ENCODE measurements at regions not wholly inside any gene's neighbourhood (a gene's known extent, or its start where the extent isn't known, plus 50 kb on each side); places are given as distances from the start of the nearest gene placed in this dataset.

DNA sequence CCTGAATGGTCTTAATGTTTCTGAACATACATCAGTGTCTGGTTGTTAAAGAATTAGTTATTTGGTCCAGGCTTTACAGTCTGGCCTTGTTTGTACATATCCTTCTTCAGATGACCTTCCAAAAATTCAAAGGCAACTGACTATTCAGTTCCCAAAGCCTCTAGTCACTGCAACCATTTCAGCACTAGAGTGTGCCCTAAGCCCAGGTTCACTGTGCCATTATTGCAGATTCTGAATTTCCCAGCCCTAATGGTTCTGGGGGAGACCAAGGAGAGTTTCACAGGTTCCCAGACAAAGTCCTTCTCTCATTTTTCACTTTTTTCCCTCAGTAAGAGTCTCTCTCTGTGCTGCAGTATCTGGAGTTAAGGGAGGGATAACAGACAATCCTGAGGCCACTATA, 235.8 kb downstream of the TRAM1L1 start:
- no peak for DNase-seq (ENCODE audit: extremely low read depth, low read depth)
- TF ChIP-seq, protein P1, sequence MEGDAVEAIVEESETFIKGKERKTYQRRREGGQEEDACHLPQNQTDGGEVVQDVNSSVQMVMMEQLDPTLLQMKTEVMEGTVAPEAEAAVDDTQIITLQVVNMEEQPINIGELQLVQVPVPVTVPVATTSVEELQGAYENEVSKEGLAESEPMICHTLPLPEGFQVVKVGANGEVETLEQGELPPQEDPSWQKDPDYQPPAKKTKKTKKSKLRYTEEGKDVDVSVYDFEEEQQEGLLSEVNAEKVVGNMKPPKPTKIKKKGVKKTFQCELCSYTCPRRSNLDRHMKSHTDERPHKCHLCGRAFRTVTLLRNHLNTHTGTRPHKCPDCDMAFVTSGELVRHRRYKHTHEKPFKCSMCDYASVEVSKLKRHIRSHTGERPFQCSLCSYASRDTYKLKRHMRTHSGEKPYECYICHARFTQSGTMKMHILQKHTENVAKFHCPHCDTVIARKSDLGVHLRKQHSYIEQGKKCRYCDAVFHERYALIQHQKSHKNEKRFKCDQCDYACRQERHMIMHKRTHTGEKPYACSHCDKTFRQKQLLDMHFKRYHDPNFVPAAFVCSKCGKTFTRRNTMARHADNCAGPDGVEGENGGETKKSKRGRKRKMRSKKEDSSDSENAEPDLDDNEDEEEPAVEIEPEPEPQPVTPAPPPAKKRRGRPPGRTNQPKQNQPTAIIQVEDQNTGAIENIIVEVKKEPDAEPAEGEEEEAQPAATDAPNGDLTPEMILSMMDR (IDR thresholded peaks at IDR 0.05; ENCODE audit: low read depth, low read length): no peak

DNA sequence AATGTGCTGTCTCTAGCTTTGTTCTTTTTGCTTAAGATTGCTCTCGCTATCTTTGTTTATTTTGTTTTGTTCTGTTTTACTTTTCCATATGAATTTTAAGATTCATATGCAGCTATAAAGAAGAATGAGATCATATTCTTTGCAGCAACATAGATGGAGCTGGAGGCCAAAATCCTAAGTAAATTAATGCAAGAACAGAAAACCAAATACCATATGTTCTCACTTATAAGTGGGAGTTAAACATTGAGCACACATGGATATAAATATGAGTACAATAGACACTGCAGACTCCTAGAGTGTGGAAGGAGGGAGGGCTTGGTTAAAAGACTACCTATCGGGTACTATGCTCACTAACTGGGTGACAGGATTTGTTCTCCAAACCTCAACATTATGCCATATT, 237.8 kb downstream of the TRAM1L1 start:
- TF ChIP-seq, protein P1 (IDR thresholded peaks at IDR 0.05; ENCODE audit: low read depth, low read length): no peak
- no peak for DNase-seq (ENCODE audit: extremely low read depth, low read depth)

DNA sequence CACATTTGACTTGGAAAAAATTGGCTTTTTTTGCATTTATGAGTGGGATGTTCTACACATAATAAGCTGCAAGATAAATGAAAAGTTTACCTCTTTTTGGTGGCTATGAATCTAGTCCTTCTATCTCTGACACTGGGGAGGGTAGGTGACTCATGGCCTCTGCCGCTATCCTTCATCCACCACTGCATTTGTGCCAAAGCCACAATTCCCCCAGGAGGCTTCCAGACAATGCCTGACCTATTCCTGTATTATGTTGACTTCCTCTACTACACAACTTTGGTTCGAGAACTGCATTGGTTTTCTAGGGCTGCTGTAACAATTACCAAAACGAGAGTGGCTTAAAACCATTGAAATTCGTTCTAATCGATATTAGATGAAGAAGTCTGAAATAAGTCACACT, 245.6 kb downstream of the TRAM1L1 start:
- TF ChIP-seq, protein P1 (IDR thresholded peaks at IDR 0.05; ENCODE audit: low read depth, low read length): no peak
- DNase-seq (ENCODE audit: extremely low read depth, low read depth): no peak

DNA sequence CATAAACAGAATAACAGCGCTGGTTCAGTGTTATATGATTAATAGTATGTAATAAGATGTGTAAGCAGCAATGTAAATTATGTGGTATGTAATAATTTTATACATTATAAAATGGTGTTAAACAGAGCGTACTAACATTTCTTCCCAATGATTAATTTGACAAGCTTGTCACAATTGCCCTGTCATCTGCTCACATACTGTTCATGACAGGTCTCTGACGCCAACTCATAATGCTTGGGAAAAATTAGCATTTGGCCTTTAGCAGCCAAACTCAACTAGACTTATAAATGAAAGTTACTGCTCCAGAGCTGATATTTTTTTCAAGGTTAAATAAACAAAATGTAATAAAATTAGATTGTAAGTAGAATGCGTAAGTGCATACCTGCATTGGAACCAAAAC, 246.8 kb downstream of the TRAM1L1 start:
- no peak for DNase-seq (ENCODE audit: extremely low read depth, low read depth)

DNA sequence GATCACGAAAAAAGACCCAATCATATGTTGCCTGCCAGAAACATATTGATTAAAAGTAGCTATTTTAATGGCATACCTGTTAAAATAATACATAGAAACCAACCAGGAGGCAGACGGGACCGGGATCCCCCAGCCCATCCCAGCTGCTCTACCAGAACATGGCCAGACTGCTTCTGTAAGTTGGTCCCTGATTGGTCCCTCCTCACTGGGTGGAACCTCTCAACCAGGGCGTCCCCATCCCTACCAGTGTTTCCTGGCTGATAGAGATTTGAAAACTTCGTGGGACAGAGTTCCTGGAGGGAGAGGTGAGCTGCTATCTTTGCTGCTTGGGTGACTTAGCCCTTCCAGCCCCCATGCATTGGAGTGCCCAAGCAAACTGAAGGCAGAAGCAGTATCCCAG, 256.2 kb downstream of the TRAM1L1 start:
- no peak for DNase-seq (ENCODE audit: extremely low read depth, low read depth)
- TF ChIP-seq, protein P1 (IDR thresholded peaks at IDR 0.05; ENCODE audit: low read depth, low read length): no peak

More for the DNA sequence above, 246.8 kb downstream of the TRAM1L1 start:
- TF ChIP-seq, protein P1 (IDR thresholded peaks at IDR 0.05; ENCODE audit: low read depth, low read length): no peak

DNA sequence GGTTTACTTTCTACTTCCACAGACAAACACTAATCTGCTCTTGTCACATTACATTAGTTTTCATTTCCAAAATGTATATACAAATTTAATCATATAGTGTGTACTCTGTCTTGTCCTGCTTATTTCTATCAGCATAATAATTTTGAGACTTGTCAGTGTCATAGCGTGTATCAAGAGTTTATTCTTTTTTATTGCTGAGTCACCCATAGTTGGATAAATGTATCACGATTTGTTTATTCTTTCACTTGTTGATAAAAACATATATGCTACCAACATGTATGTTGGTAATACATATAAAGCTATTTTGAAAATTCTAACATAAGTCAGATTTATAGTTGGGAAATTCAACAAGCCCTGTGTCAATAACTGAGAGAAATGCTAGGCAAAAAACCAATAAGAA, 261.2 kb downstream of the TRAM1L1 start:
- DNase-seq (ENCODE audit: extremely low read depth, low read depth): no peak
- TF ChIP-seq, protein P1 (IDR thresholded peaks at IDR 0.05; ENCODE audit: low read depth, low read length): no peak

DNA sequence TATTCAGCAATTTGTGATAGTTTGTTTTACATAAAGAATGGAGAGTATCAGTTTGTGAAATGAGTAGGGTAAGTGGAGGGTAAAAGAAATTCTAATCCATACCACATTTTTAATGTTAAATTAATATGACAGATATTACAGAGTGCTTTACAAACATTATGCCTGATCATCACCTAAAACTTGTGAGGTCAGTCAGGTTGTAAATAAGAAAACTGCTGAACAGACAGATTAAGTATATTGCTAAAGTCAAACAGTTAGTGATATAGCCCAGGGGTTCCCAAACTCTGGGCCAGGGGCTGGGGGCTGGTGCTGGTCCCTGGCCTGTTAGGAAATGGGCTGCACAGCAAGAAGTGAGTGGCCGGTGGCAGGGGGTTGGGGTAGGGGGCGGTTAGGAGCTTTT, 273.6 kb downstream of the TRAM1L1 start:
- no peak for DNase-seq (ENCODE audit: extremely low read depth, low read depth)
- TF ChIP-seq, protein P1 (IDR thresholded peaks at IDR 0.05; ENCODE audit: low read depth, low read length): no peak
